Uterus (tissue), 3 donors: ENCODE measurements at regions not wholly inside any gene's neighbourhood (a gene's known extent, or its start where the extent isn't known, plus 50 kb on each side); places are given as distances from the start of the nearest gene placed in this dataset.

Source experiments
- DNase-seq, 2 donors: peaks; one replicate each; pipeline ENCODE4 v3.0.0-alpha.2; 2019 to 2020
- H3K27ac ChIP-seq, 2 donors: fragments of 200-600 bp; sonication (generic); 1 replicate in 1 of 2; 2 replicates in 1 of 2; pipeline ENCODE4 v1.5.1; 2016 to 2018
- H3K27me3 ChIP-seq, 2 donors: fragments of 200-600 bp; sonication (generic); one replicate each; pipeline ENCODE4 v1.5.1; 2018 to 2019; ENCODE audit warnings: control low read depth in 1 of 2
- H3K36me3 ChIP-seq, 2 donors: fragments of 200-600 bp; sonication (generic); one replicate each; pipeline ENCODE4 v1.5.1; 2019; ENCODE audit warnings: control low read depth in 1 of 2
- H3K4me1 ChIP-seq, 2 donors: fragments of 200-600 bp; sonication (generic); one replicate each; pipeline ENCODE4 v1.5.1; 2018 to 2019; ENCODE audit warnings: control low read depth in 1 of 2
- H3K4me3 ChIP-seq, 2 donors: fragments of 200-600 bp; sonication (generic); 1 replicate in 1 of 2; 2 replicates in 1 of 2; pipeline ENCODE4 v1.5.1; 2018 to 2019; ENCODE audit warnings: mild to moderate bottlenecking in 1 of 2
- H3K9me3 ChIP-seq, 2 donors: fragments of 200-600 bp; sonication (generic); one replicate each; pipeline ENCODE4 v1.5.1; 2019; ENCODE audit warnings: control low read depth in 1 of 2
- CTCF ChIP-seq, 4 experiments: fragments of 200-600 bp in 2 of 4; fragments of 450-650 bp in 2 of 4; sonication (generic) in 2 of 4; IDR thresholded peaks; one replicate each; pipeline ENCODE4 v1.5.1; 2016 to 2019; ENCODE audit warnings: antibody characterized with exemption in 4 of 4, mild to moderate bottlenecking in 2 of 4, moderate library complexity in 1 of 4
- POLR2A ChIP-seq, 2 donors: fragments of 450-650 bp; IDR thresholded peaks; one replicate each; pipeline ENCODE4 v1.6.1; 2016; ENCODE audit warnings: antibody characterized with exemption in 2 of 2, mild to moderate bottlenecking in 1 of 2, moderate library complexity in 1 of 2
- intact Hi-C: fragments of 100-400 bp; cut with DNase I; formaldehyde crosslinking; loops from one replicate; pipeline ENCODE4 v1.15.1; 2023; ENCODE audit warnings: low total_unique reads
- donor health status: DM: yes; HTN: yes; CAD: no.

- Histone ChIP-seq H3K27ac (no peak overlapping the region), H3K4me1 (no peaks in the 10 kb centered on the region), H3K27me3 (no peaks in the 10 kb centered on the region), H3K4me3 (no peak overlapping the region), H3K9me3 (no peaks in the 10 kb centered on the region), H3K36me3 (no peaks in the 10 kb centered on the region)
- no peak for DNase-seq
- TF ChIP-seq CTCF (IDR thresholded peaks at IDR 0.05) (no peak), POLR2A (IDR thresholded peaks at IDR 0.05) (no peak)
- intact Hi-C loops, result no loop called here
Measured at GRCh38 chr18:78457011-78457410, 522.6 kb upstream of the SALL3 start.

- no peaks in the 10 kb centered on the region for H3K27me3 ChIP-seq
- no peak for DNase-seq
- intact Hi-C loops, result no loop called here
- H3K4me3 ChIP-seq, result no peak overlapping the region
- H3K36me3 ChIP-seq, result no peaks in the 10 kb centered on the region
- TF ChIP-seq POLR2A (IDR thresholded peaks at IDR 0.05) (no peak), CTCF (IDR thresholded peaks at IDR 0.05) (no peak)
- no peaks in the 10 kb centered on the region for H3K4me1 ChIP-seq
- H3K27ac ChIP-seq, result no peak overlapping the region
- H3K9me3 ChIP-seq, result no peaks in the 10 kb centered on the region
Measured at GRCh38 chr18:78457731-78458130, 521.9 kb upstream of the SALL3 start.

- H3K9me3 ChIP-seq, result no peaks in the 10 kb centered on the region
- H3K36me3 ChIP-seq, result no peaks in the 10 kb centered on the region
- no peaks in the 10 kb centered on the region for H3K27me3 ChIP-seq
- H3K4me1 ChIP-seq, result no peaks in the 10 kb centered on the region
- TF ChIP-seq CTCF (IDR thresholded peaks at IDR 0.05) (no peak), POLR2A (IDR thresholded peaks at IDR 0.05) (no peak)
- H3K4me3 ChIP-seq, result no peak overlapping the region
- no peak for DNase-seq
- intact Hi-C loops, result no loop called here
- H3K27ac ChIP-seq, result no peak overlapping the region
Measured at GRCh38 chr18:78458356-78458755, 521.3 kb upstream of the SALL3 start.

- H3K36me3 ChIP-seq, result no peaks in the 10 kb centered on the region
- H3K27ac ChIP-seq, result no peak overlapping the region
- intact Hi-C loops, result no loop called here
- DNase-seq, result no peak
- no peak for TF ChIP-seq CTCF (IDR thresholded peaks at IDR 0.05)
- no peaks in the 10 kb centered on the region for H3K4me1 ChIP-seq
- H3K9me3 ChIP-seq, result no peaks in the 10 kb centered on the region
- no peaks in the 10 kb centered on the region for H3K27me3 ChIP-seq
- H3K4me3 ChIP-seq, result no peak overlapping the region
Measured at GRCh38 chr18:78459668-78460067, 520.0 kb upstream of the SALL3 start.

- Histone ChIP-seq H3K4me3 (no peak overlapping the region), H3K27ac (no peak overlapping the region), H3K9me3 (no peaks in the 10 kb centered on the region), H3K4me1 (no peaks in the 10 kb centered on the region), H3K36me3 (no peaks in the 10 kb centered on the region), H3K27me3 (no peaks in the 10 kb centered on the region)
- DNase-seq, result no peak
- TF ChIP-seq POLR2A (IDR thresholded peaks at IDR 0.05) (no peak), CTCF (IDR thresholded peaks at IDR 0.05) (no peak)
- intact Hi-C loops, result no loop called here
Measured at GRCh38 chr18:78460558-78460957, 519.1 kb upstream of the SALL3 start.
